GM12892 (cell line): ENCODE measurements at regions not wholly inside any gene's neighbourhood (a gene's known extent, or its start where the extent isn't known, plus 50 kb on each side); places are given as distances from the start of the nearest gene placed in this dataset.

Source experiments
- POLR2A ChIP-seq: IDR thresholded peaks from 2 replicates; pipeline ENCODE4 v1.6.1; 2011; ENCODE audit warnings: low read depth, low read length, control low read depth
- POLR2AphosphoS5 ChIP-seq: IDR thresholded peaks from 2 replicates; pipeline ENCODE4 v1.6.1; 2011; ENCODE audit warnings: low read depth, low read length, control low read depth
- TAF1 ChIP-seq: IDR thresholded peaks from 2 replicates; pipeline ENCODE4 v1.6.1; 2011; ENCODE audit warnings: low read depth, mild to moderate bottlenecking, control low read depth, low read length, borderline replicate concordance

DNA sequence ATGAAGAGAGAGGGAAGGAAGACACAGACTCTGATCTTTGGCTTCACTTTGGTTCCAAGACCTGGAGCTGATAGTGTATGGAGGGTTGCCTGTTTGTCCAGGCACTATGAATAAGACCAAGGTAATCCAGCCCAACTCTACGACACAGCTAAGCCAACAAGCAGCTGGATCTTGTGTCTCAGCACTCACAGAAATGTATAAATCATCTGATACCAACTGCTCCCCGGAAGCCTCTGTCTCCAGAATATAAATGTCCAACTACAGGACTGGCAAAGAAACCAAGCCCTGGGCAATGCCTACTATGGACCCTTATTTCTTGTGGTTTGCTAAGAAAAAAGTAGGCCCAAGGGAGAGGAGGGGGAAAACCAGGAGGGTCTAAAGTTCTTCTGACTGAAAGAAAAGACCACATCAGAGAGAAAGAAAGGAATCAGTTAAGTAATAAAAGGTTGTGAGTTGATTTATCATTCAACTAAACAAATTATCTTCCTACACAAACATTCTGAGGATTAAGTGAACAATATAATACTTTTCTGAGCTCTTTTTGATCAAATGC is 204.0 kb downstream of the DAD1 start:
- no peak for TF ChIP-seq POLR2AphosphoS5
- no peak for TF ChIP-seq TAF1
- no peak; the same call in none of the 2 replicates for TF ChIP-seq POLR2A
